H1 (cell line): ENCODE measurements at regions not wholly inside any gene's neighbourhood (a gene's known extent, or its start where the extent isn't known, plus 50 kb on each side); places are given as distances from the start of the nearest gene placed in this dataset.

ENCODE experiments used
- CTCF ChIA-PET: fragments of 300-600 bp; sonication (Branson Sonifier 250); formaldehyde crosslinking; loops from one replicate; lab custom pipeline; 2021; ENCODE audit not compliant: partially characterized antibody; lab: Charles Lee
- POLR2A ChIA-PET: fragments of 300-600 bp; sonication (Branson Sonifier 250); formaldehyde crosslinking; loops from one replicate; lab custom pipeline; 2021; ENCODE audit warnings: inconsistent platforms; ENCODE audit not compliant: partially characterized antibody; lab: Charles Lee
- DNase-seq, 2 experiments: peaks; one replicate each; pipeline versions ENCODE4 v3.0.0 to v3.0.0-alpha.2; 2010 to 2022; ENCODE audit warnings: low spot score in 2 of 2, low read depth in 1 of 2, mixed read lengths in 1 of 2
- FAIRE-seq: peaks from 2 replicates; lab custom pipeline; 2011; peaks lifted over from hg19 to GRCh38; lab: Jason Lieb, UNC
- H2AFZ ChIP-seq: 2 replicates; pipeline ENCODE4 v1.8.1; 2012; ENCODE audit warnings: low read length, inconsistent platforms
- H2AK5ac ChIP-seq: 2 replicates; pipeline ENCODE4 v1.6.1; 2013; ENCODE audit warnings: low read depth, low read length
- H2BK120ac ChIP-seq: replicated peaks from 2 replicates; pipeline ENCODE3; 2013; ENCODE audit warnings: low read depth, low read length, inconsistent platforms
- H2BK12ac ChIP-seq: 2 replicates; pipeline ENCODE4 v1.6.1; 2013; ENCODE audit warnings: low read depth, low read length
- H2BK15ac ChIP-seq: 2 replicates; pipeline ENCODE4 v1.6.1; 2013; ENCODE audit warnings: low read length
- H2BK20ac ChIP-seq: 2 replicates; pipeline ENCODE4 v1.6.1; 2013; ENCODE audit warnings: low read length
- H2BK5ac ChIP-seq: 2 replicates; pipeline ENCODE4 v1.6.1; 2013; ENCODE audit warnings: low read depth, low read length
- H3K14ac ChIP-seq: 2 replicates; pipeline ENCODE4 v1.6.1; 2013; ENCODE audit warnings: inconsistent platforms; ENCODE audit not compliant: insufficient read length
- H3K18ac ChIP-seq: 2 replicates; pipeline ENCODE4 v1.6.1; 2013; ENCODE audit warnings: low read length; ENCODE audit errors: extremely low read depth
- H3K23ac ChIP-seq: 2 replicates; pipeline ENCODE4 v1.6.1; 2013; ENCODE audit warnings: inconsistent platforms; ENCODE audit not compliant: insufficient read length
- H3K23me2 ChIP-seq: 2 replicates; pipeline ENCODE4 v1.6.1; 2013; ENCODE audit warnings: low read depth, low read length
- H3K27ac ChIP-seq: 2 replicates; pipeline ENCODE4 v1.6.1; 2011; ENCODE audit warnings: low read depth, low read length, inconsistent platforms
- H3K27me3 ChIP-seq, 4 experiments: replicated peaks in 1 of 4; 1 replicate in 1 of 4; 2 replicates in 3 of 4; pipeline versions ENCODE4 v1.6.1 to v1.8.1; 2011 to 2013; ENCODE audit warnings: low read length in 3 of 4, mild to moderate bottlenecking in 3 of 4, inconsistent platforms in 2 of 4, mixed read lengths in 2 of 4, moderate library complexity in 1 of 4; ENCODE audit not compliant: control insufficient read depth in 3 of 4, insufficient read depth in 3 of 4; ENCODE audit errors: extremely low read depth in 1 of 4
- H3K36me3 ChIP-seq, 4 experiments: 2 replicates each; pipeline versions ENCODE4 v1.6.1 to v1.8.1; 2011 to 2013; ENCODE audit warnings: mild to moderate bottlenecking in 4 of 4, low read length in 3 of 4, moderate library complexity in 2 of 4, control low read depth in 1 of 4, inconsistent platforms in 1 of 4; ENCODE audit not compliant: insufficient read depth in 4 of 4, control insufficient read depth in 2 of 4
- H3K4ac ChIP-seq: replicated peaks from 2 replicates; pipeline ENCODE3; 2013; ENCODE audit warnings: low read length, low read depth, mixed read lengths, inconsistent platforms; ENCODE audit not compliant: insufficient read length
- H3K4me1 ChIP-seq, 4 experiments: replicated peaks in 1 of 4; 1 replicate in 1 of 4; 2 replicates in 3 of 4; pipeline versions ENCODE4 v1.6.1 to v1.8.1; 2011 to 2013; ENCODE audit warnings: low read length in 3 of 4, inconsistent platforms in 2 of 4, mixed read lengths in 1 of 4; ENCODE audit not compliant: insufficient read depth in 4 of 4, control insufficient read depth in 3 of 4
- H3K4me2 ChIP-seq, 2 experiments: 2 replicates each; pipeline versions ENCODE4 v1.6.1 to v1.8.1; 2011 to 2013; ENCODE audit warnings: low read depth in 2 of 2, low read length in 2 of 2, control low read depth in 1 of 2, inconsistent platforms in 1 of 2, mild to moderate bottlenecking in 1 of 2; ENCODE audit not compliant: insufficient read depth in 1 of 2
- H3K4me3 ChIP-seq, 4 experiments: fragments of 200-600, 300-600 bp in 1 of 4; sonication (generic), shearing (Covaris generic), sonication (Bioruptor Twin) in 1 of 4; 2 replicates each; pipeline versions ENCODE4 v1.5.1 to v1.8.1; 2011 to 2016; ENCODE audit warnings: low read length in 4 of 4, low read depth in 3 of 4, control low read depth in 2 of 4, inconsistent platforms in 2 of 4, mild to moderate bottlenecking in 2 of 4, mixed read lengths in 1 of 4, moderate library complexity in 1 of 4; ENCODE audit not compliant: insufficient read depth in 2 of 4; ENCODE audit errors: extremely low read depth in 1 of 4
- H3K56ac ChIP-seq: replicated peaks from 2 replicates; pipeline ENCODE3; 2013; ENCODE audit warnings: low read depth, mild to moderate bottlenecking, mixed read lengths, low read length, inconsistent platforms; ENCODE audit not compliant: insufficient read length
- H3K79me1 ChIP-seq: 2 replicates; pipeline ENCODE4 v1.6.1; 2013; ENCODE audit warnings: low read depth, low read length, control low read depth
- H3K79me2 ChIP-seq, 2 experiments: 2 replicates each; pipeline versions ENCODE4 v1.6.1 to v1.8.1; 2012 to 2013; ENCODE audit warnings: low read length in 2 of 2, mild to moderate bottlenecking in 2 of 2, inconsistent platforms in 1 of 2; ENCODE audit not compliant: insufficient read depth in 2 of 2, control insufficient read depth in 1 of 2
- H3K9ac ChIP-seq, 4 experiments: replicated peaks in 1 of 4; 1 replicate in 1 of 4; 2 replicates in 3 of 4; pipeline versions ENCODE4 v1.6.1 to v1.8.1; 2011 to 2013; ENCODE audit warnings: low read depth in 3 of 4, low read length in 3 of 4, control low read depth in 2 of 4, mild to moderate bottlenecking in 2 of 4, moderate library complexity in 2 of 4, inconsistent platforms in 1 of 4; ENCODE audit errors: extremely low read depth in 1 of 4
- H3K9me3 ChIP-seq, 2 experiments: 2 replicates each; pipeline versions ENCODE4 v1.6.1 to v1.8.1; 2012 to 2013; ENCODE audit warnings: mild to moderate bottlenecking in 2 of 2, moderate library complexity in 2 of 2, control low read depth in 1 of 2, inconsistent platforms in 1 of 2, low read depth in 1 of 2, low read length in 1 of 2, mixed read lengths in 1 of 2; ENCODE audit not compliant: insufficient read depth in 2 of 2
- H4K20me1 ChIP-seq, 2 experiments: replicated peaks in 1 of 2; 2 replicates each; pipeline versions ENCODE3 to v1.8.1; 2011 to 2013; ENCODE audit warnings: inconsistent platforms in 2 of 2, low read length in 2 of 2, mild to moderate bottlenecking in 1 of 2; ENCODE audit not compliant: insufficient read depth in 2 of 2, control insufficient read depth in 1 of 2
- H4K5ac ChIP-seq: 2 replicates; pipeline ENCODE4 v1.6.1; 2013; ENCODE audit warnings: low read length, low read depth, mixed read lengths, inconsistent platforms; ENCODE audit not compliant: insufficient read length
- H4K8ac ChIP-seq: 2 replicates; pipeline ENCODE4 v1.8.0; 2013; ENCODE audit warnings: mild to moderate bottlenecking, moderate library complexity, low read length, inconsistent platforms; ENCODE audit not compliant: insufficient read depth; ENCODE audit errors: extremely low read depth
- H4K91ac ChIP-seq: replicated peaks from 2 replicates; pipeline ENCODE3; 2013; ENCODE audit warnings: low read length, mixed read lengths, inconsistent platforms; ENCODE audit not compliant: insufficient read length
- CEBPB ChIP-seq: IDR thresholded peaks from 2 replicates; pipeline ENCODE4 v1.6.1; 2012; ENCODE audit warnings: low read depth, low read length
- EP300 ChIP-seq, 2 experiments: IDR thresholded peaks; 1 replicate in 1 of 2; 2 replicates in 1 of 2; pipeline ENCODE4 v1.6.1; 2011 to 2012; ENCODE audit warnings: low read depth in 2 of 2, low read length in 2 of 2, mild to moderate bottlenecking in 2 of 2, borderline replicate concordance in 1 of 2, inconsistent platforms in 1 of 2, moderate library complexity in 1 of 2
- HDAC6 ChIP-seq: IDR thresholded peaks from one replicate; pipeline ENCODE4 v1.7.1; 2012; ENCODE audit warnings: low read depth, mild to moderate bottlenecking, inconsistent platforms, low read length, moderate library complexity
- NRF1 ChIP-seq: IDR thresholded peaks from 2 replicates; pipeline ENCODE4 v1.6.1; 2011; ENCODE audit warnings: mild to moderate bottlenecking, low read depth, low read length, improper control_type of control experiment
- POU5F1 ChIP-seq: IDR thresholded peaks from 2 replicates; pipeline ENCODE4 v1.6.1; 2011; ENCODE audit warnings: low read depth, mild to moderate bottlenecking, low read length, moderate library complexity
- RNF2 ChIP-seq: fragments of 200-900, 300-1000 bp; sonication (generic); IDR thresholded peaks from 2 replicates; pipeline ENCODE4 v1.7.1; 2016; ENCODE audit warnings: borderline replicate concordance, low read depth, mild to moderate bottlenecking, antibody characterized with exemption, low read length; ENCODE audit not compliant: poor library complexity, severe bottlenecking; ENCODE audit errors: missing control alignments
- TBP ChIP-seq: IDR thresholded peaks from 2 replicates; pipeline ENCODE4 v1.6.1; 2011; ENCODE audit warnings: low read depth, low read length, improper control_type of control experiment
- ZNF274 ChIP-seq: IDR thresholded peaks from 2 replicates; pipeline ENCODE4 v1.7.0; 2012; ENCODE audit warnings: low read length, borderline replicate concordance; ENCODE audit errors: extremely low read depth
- WGBS, 2 experiments: shearing (Covaris generic) in 1 of 2; methylation state at CpG; one replicate each; pipeline versions ENCODE4 v1.1.6 to v1.1.7; 2013 to 2015; ENCODE audit warnings: low lambda C conversion rate in 2 of 2, mixed read lengths in 2 of 2, inconsistent platforms in 1 of 2, low coverage in 1 of 2, missing lambda C conversion rate in 1 of 2; ENCODE audit not compliant: insufficient replicate concordance in 2 of 2, insufficient coverage in 1 of 2, insufficient read length in 1 of 2; ENCODE audit errors: extremely low coverage in 1 of 2, missing lambda C conversion rate in 1 of 2; 5-methylcytosine and 5-hydroxymethylcytosine counted together

GRCh38 chr3:31384117-31384516 lies 148.6 kb upstream of the STT3B start:
- Histone ChIP-seq H2BK15ac (no peak overlapping the region), H3K9ac (no peak overlapping the region), H3K9me3 (0 out of 4 replicates have a peak, but pooled peaks cover 0 to 3% of the 10 kb centered on the region in 2 experiments), H2BK20ac (no peak overlapping the region), H3K79me2 (no peaks in the 10 kb centered on the region), H4K91ac (no peak overlapping the region), H4K5ac (no peak overlapping the region), H2BK120ac (no peak overlapping the region), H3K18ac (no peak overlapping the region), H2BK5ac (no peak overlapping the region), H2AFZ (no peak overlapping the region), H3K23me2 (no peaks in the 10 kb centered on the region; the same call in 1 of the 2 replicates), H3K4ac (no peak overlapping the region), H3K27ac (no peak overlapping the region), H3K27me3 (no peaks in the 10 kb centered on the region), H3K14ac (no peak overlapping the region), H2AK5ac (no peak overlapping the region), H3K36me3 (no peaks in the 10 kb centered on the region), H4K8ac (no peak overlapping the region), H3K4me2 (no peak overlapping the region), H3K4me3 (no peak overlapping the region), H3K4me1 (no peaks in the 10 kb centered on the region), H4K20me1 (no peaks in the 10 kb centered on the region), H3K79me1 (no peaks in the 10 kb centered on the region), H3K56ac (no peak overlapping the region), H3K23ac (no peak overlapping the region), H2BK12ac (no peak overlapping the region)
- ChIA-PET CTCF (interaction anchor here (0.6 to 1.4 kb wide), 2 partner anchors 38 to 608 kb away, joined by 3 read pairs; no protein-coding TSS in a partner anchor), POLR2A (no interaction called here)
- WGBS, 2 experiments = 83% methylated on average over 1 of the region's 1 CpG; no CpG with 5 or more reads in 1 of the 2 experiments
- TF ChIP-seq ZNF274 (no peak), NRF1 (no peak), EP300 (IDR thresholded peaks at IDR 0.05; ENCODE audit: borderline replicate concordance in 1 of 2, low read depth in 2 of 2, low read length in 2 of 2) (no peak), RNF2 (no peak), POU5F1 (no peak), TBP (no peak), HDAC6 (no peak), CEBPB (no peak)
- DNase-seq (no peak), FAIRE-seq (no peak)
